Right lobe of liver (tissue), 4 donors: ENCODE measurements at regions not wholly inside any gene's neighbourhood (a gene's known extent, or its start where the extent isn't known, plus 50 kb on each side); places are given as distances from the start of the nearest gene placed in this dataset.

Experiments used
- CTCF ChIP-seq, 4 donors: fragments of 200-600 bp in 3 of 4; fragments of 450-650 bp in 1 of 4; IDR thresholded peaks; one replicate each; pipeline versions ENCODE4 v1.5.1 to v1.8.0; 2016 to 2022; ENCODE audit warnings: antibody characterized with exemption in 4 of 4, mild to moderate bottlenecking in 2 of 4
- POLR2A ChIP-seq: fragments of 450-650 bp; IDR thresholded peaks from one replicate; pipeline ENCODE4 v1.6.1; 2017; ENCODE audit warnings: antibody characterized with exemption, mild to moderate bottlenecking
- donor health status: DM: no; HTN: no; CAD: no.
- donor health status: DM: no; HTN: no; CAD: no.
- donor health status: DM: no; HTN: yes; CAD: no.

DNA sequence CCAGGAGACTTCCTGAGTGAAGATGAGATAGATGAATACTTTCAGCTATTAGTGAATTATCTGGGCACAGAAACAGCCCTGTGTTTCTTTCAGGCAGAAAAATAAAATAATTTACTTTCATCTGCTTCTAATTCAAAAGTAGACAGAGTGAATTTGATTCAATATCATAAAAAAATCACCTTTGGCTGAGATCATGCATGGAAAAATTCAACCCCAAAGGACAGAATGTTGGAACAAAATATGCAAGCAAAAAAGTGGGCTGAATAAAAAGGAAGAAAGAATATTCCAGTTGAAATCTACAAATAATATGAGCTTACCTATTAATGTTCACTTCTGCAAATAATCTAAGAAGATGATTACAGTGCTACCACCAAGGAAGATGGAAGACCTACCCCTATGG is 546.9 kb downstream of the TFAP2B start:
- no peak for TF ChIP-seq CTCF (IDR thresholded peaks at IDR 0.05)
- no peak for TF ChIP-seq POLR2A
